Prostate gland (tissue), 2 donors: ENCODE measurements at regions not wholly inside any gene's neighbourhood (a gene's known extent, or its start where the extent isn't known, plus 50 kb on each side); places are given as distances from the start of the nearest gene placed in this dataset.

Experiments
- POLR2A ChIP-seq: fragments of 450-650 bp; IDR thresholded peaks from one replicate; pipeline ENCODE4 v1.6.1; 2016; ENCODE audit warnings: antibody characterized with exemption, mild to moderate bottlenecking
- POLR2AphosphoS5 ChIP-seq: sonication (generic); formaldehyde crosslinking; IDR thresholded peaks from one replicate; pipeline ENCODE4 v1.6.1; 2017; ENCODE audit warnings: antibody characterized with exemption
- TF ChIP-seq, protein P1 (sequence below), 4 experiments: fragments of 200-600 bp in 2 of 4; fragments of 450-650 bp in 2 of 4; sonication (generic) in 2 of 4; IDR thresholded peaks; 1 replicate in 3 of 4; 2 replicates in 1 of 4; pipeline ENCODE4 v1.5.1; 2016 to 2019; ENCODE audit warnings: antibody characterized with exemption in 4 of 4, mild to moderate bottlenecking in 2 of 4, moderate library complexity in 2 of 4

DNA sequence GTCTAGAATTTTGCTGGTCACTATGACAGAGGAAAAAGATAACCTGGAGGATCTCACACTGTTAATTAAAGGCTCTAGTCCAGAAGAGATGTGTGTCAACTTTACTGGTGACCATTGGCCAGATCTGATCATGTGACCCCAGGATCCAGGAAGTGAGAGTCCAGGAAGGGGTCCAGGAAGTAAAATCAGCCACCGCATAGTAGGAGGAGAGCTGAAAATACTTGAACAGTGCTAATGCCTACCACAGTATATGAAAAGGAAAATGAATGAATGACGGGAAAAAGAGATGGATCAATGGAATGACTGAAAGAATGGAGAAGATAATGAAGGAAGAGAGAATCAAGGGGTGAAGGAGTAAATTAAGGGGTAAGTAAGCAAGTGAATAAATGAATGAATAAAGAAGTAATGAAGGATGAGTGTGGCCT is 415.3 kb downstream of the RPS24 start:
- TF ChIP-seq, protein P1, sequence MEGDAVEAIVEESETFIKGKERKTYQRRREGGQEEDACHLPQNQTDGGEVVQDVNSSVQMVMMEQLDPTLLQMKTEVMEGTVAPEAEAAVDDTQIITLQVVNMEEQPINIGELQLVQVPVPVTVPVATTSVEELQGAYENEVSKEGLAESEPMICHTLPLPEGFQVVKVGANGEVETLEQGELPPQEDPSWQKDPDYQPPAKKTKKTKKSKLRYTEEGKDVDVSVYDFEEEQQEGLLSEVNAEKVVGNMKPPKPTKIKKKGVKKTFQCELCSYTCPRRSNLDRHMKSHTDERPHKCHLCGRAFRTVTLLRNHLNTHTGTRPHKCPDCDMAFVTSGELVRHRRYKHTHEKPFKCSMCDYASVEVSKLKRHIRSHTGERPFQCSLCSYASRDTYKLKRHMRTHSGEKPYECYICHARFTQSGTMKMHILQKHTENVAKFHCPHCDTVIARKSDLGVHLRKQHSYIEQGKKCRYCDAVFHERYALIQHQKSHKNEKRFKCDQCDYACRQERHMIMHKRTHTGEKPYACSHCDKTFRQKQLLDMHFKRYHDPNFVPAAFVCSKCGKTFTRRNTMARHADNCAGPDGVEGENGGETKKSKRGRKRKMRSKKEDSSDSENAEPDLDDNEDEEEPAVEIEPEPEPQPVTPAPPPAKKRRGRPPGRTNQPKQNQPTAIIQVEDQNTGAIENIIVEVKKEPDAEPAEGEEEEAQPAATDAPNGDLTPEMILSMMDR (IDR thresholded peaks at IDR 0.05), result no peak
- TF ChIP-seq POLR2A (no peak), POLR2AphosphoS5 (no peak)
